ENCODE measurements at regions not wholly inside any gene's neighbourhood (a gene's known extent, or its start where the extent isn't known, plus 50 kb on each side); places are given as distances from the start of the nearest gene placed in this dataset.
"Not testable (repeated sequence)": the region's sequence is repeated elsewhere in the genome, so short reads cannot be mapped to it uniquely, and the experiment has no call there.

GRCh38 chr7:91462316-91462715 lies 198.1 kb downstream of the FZD1 start:
- no peak for DNase-seq (ENCODE audit: low read depth)

DNA sequence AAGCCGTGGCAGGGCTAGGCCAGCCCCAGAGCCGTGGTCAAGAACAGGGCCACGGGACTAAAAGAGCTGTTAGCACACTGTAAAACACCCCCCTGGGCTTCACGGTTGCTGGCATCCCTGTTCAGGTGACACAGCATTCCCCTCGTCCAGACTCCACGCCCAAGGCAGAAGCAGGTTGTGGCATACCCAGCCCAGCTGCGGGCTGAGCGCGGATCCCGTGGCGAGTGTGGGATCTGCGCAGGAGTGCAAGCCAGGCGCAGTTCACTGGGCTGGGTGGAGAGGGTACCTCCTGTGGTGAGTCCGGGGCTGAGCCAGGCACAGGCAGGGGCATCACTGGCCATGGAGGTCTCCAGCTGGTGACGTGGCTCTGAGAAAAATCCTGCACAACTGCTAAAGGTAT lies 199.1 kb downstream of the FZD1 start:
- DNase-seq (ENCODE audit: low read depth) = no peak

DNA sequence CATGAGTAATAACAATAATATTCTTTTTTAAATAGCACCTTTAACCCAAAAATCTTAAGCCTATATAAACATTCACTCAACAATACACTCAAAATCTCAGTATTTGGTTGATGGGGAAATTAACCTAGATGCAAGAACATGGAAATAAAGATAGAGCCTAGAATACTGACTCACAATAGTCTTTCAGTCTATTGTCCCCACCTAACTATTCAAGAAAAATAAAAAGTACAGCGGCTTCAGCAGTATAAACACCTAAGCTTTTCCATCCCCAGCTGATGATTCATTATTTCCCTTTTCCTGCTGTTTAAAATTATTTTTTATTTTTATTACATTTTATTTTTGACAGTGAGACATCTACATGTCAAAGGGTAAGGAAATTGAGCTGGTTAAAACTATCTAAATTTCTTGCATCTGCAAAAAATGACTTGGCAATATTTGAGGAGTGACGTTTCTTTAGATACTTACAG lies 201.4 kb downstream of the FZD1 start:
- DNase-seq (ENCODE audit: low read depth) = no peak

GRCh38 chr7:91468256-91468655 lies 204.0 kb downstream of the FZD1 start:
- DNase-seq (ENCODE audit: low read depth) = no peak

DNA sequence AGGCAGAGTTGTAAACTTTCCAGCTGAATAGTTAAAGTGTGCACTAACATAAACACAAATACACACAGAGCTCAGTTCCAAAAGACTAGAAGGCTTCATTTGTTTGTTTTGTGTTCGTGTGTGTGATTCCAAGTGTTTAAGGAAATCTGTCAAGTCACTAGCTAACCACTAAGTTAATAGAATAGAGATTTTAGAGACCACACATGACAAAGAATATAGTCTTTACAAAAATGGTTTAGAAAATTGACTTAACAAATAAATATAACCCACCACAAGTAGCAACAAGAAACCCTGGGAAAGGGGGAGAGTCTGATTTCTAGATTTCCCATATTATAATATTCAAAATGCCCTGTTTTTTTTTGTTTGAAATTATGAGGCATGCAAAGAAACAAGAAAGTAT lies 209.4 kb downstream of the FZD1 start:
- no peak for DNase-seq (ENCODE audit: low read depth)

GRCh38 chr7:91474074-91474473 lies 209.8 kb downstream of the FZD1 start:
- DNase-seq (ENCODE audit: low read depth) = no peak

- not testable (repeated sequence) for DNase-seq (ENCODE audit: low read depth)
These were observed 216.2 kb downstream of the FZD1 start for GRCh38 chr7:91480470-91480869.

DNA sequence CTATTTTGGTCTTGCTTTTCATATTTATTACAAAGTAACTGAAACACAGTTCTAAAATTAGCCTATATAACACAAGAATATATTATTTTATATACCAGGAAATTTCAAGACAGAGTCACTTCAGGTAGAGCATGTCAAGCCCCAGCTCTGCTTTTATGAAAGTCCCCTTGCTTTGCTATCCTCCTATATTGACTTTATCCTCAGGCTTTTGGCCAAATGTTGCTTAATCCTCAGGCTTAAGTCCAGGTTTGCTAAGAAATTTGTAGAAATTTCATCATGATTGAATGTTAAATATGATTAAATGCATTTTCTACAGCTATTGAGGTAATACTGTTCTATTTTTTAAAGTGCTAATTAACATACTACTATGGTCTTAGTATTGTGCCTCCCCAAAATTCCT lies 227.6 kb downstream of the FZD1 start:
- no peak for DNase-seq (ENCODE audit: low read depth)

DNA sequence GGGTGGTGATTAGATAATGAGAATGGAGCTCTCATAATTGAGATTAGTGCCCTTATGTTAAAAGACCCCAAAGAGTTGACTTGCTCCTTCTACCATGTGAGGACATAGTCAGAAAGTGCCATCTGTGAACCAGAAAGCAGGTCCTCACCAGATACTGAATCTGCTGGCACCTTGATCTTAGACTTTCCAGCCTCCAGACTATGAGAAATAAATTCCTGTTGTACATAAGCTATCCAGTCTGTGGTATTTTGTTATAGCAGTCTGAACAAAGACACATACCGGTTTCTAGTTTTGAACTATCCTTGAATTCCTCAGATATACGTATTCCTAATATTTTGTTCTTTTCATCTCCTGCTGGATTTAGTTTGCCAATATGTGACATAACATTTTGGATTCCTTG lies 228.1 kb downstream of the FZD1 start:
- no peak for DNase-seq (ENCODE audit: low read depth)

- DNase-seq (ENCODE audit: low read depth) = no peak
These were observed 228.5 kb downstream of the FZD1 start for GRCh38 chr7:91492773-91493172.

DNA sequence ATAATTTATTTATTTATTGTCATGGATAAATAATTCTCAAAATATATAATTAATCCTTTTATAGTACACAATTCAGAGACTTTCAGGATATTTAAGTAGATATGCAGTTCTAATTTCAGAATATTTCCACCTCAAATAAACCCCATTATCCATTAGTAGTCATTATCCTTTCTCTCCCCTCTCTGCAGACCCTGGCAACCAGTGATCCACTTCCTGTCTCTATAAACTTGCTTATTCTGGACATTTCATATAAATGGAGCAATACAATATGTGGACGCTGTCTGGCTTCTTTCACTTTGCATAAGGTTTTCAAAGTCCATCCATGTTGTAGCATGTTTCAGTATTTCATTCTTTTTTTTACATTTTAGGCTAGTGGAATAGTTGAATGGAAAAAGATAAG lies 230.2 kb downstream of the FZD1 start:
- DNase-seq (ENCODE audit: low read depth) = no peak

- no peak for DNase-seq (ENCODE audit: low read depth)
These were observed 232.1 kb downstream of the FZD1 start for GRCh38 chr7:91496251-91496820.

DNA sequence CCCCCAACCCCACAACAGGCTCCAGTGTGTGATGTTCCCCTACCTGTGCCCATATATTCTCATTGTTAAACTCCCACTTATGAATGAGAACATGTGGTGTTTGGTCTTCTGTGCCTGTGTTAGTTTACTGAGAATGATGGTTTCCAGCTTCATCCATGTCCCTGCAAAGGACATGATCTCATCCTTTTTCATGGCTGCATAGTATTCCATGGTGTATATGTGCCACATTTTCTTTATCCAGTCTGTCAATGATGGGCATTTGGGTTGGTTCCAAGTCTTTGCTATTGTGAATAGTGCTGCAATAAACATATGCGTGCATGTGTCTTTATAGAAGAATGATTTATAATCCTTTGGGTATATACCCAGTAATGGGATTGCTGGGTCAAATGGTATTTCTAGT lies 233.0 kb downstream of the FZD1 start:
- not testable (repeated sequence) for DNase-seq (ENCODE audit: low read depth)

DNA sequence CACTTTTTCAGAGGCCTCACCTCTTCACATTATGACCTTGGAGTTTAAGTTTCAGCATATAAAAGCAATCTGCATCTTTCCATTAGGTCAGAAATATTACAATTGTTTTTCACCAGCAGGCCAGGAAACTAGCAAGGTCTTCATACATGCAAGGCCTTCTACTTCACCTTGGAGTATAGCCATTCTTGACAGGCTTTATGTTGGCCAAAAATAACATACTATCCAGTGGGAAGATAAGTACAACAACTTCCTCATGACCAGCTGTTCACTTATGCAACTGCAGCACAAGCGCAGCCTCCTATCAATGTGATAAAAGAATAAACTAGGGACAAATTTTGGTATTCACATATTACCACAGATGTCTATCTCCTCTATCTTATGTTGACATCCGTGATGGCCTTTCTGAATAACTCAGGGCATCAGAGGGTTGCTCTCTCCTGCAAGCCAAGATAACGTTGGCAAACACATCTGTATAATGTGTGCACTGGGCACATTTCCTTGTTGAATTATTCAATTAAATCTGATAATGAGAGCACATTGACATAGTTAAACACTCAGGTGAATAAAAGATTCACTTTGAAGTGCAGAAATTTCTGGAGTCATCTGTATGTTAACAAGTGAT lies 239.8 kb downstream of the FZD1 start:
- no peak for DNase-seq (ENCODE audit: low read depth)

DNA sequence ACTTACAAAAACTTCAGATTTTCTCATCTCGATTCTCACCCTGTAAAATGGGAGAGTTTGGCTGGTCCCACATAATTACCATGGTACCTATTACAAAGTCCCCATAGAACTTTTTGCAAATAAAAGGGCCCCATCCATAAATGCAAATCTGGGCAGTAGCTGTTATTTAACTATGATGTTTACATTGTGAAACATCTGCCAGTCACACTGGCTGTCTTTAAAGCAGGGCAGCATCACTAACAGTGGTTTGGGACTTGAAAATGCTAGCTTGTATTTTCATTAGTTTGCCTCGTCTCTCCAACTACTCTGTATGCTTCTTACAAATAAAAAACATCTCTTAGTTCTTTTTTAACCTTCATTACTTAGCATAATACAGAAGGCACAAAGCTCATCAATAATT lies 240.7 kb downstream of the FZD1 start:
- no peak for DNase-seq (ENCODE audit: low read depth)

GRCh38 chr7:91506966-91507365 lies 242.7 kb downstream of the FZD1 start:
- not testable (repeated sequence) for DNase-seq (ENCODE audit: low read depth)

- not testable (repeated sequence) for DNase-seq (ENCODE audit: low read depth)
These were observed 247.6 kb downstream of the FZD1 start for GRCh38 chr7:91511861-91512260.

DNA sequence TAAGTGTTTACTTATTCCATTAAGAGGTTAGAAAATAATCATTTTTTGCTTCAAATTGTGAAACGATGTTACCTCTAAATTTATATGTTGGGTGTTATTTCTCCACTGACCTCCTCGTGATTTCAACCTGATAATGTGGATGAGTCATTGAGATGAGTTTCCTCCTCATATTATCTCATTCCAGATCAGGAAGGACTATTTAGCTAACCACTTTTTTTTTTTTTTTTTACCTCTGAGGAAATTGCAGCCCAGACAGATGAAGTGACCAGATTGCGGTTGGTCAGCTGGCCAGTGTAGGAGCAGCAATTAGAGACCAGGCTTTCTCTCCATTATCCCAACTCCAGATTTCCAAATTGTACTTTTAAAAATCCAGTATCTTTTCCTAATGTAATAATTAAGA lies 248.7 kb downstream of the FZD1 start:
- DNase-seq (ENCODE audit: low read depth) = peak; percentile 73

GRCh38 chr7:91514591-91514990 lies 250.4 kb downstream of the FZD1 start:
- no peak for DNase-seq (ENCODE audit: low read depth)

- DNase-seq (ENCODE audit: low read depth) = no peak
These were observed 251.7 kb downstream of the FZD1 start for GRCh38 chr7:91515961-91516360.

DNA sequence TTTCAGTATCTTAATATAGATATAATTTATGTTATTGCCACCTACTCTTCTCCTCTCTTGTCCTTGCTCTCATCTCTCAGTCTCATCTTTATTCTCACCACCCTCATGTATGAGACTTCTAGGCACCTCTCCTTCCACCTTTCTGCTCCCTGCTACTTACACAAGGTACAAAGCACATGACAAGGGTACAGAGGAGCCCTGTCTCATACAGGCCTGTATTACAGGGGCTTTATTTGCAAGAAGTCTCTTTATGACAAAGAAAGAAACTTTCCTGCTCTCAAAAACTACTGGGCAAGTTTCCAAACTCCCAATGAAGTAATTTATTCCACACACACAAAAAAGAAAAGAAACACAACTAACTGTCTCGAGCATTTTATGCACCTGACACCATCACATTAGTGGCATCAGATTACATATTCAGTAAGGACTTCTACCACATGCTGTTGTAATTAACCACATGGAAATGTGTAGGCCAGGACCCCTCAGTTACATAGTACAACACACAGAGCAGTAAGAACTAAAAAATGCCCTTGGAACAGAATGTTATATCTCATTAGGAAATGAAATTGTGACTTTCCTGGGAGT lies 253.1 kb downstream of the FZD1 start:
- no peak for DNase-seq (ENCODE audit: low read depth)

- no peak for DNase-seq (ENCODE audit: low read depth)
These were observed 253.8 kb downstream of the FZD1 start for GRCh38 chr7:91518058-91518457.

- peak; percentile 49 for DNase-seq (ENCODE audit: low read depth)
These were observed 255.3 kb downstream of the FZD1 start for GRCh38 chr7:91519241-91520158.

All from amniotic epithelial cell (primary cell).